HFF-Myc (cell line): ENCODE measurements at regions not wholly inside any gene's neighbourhood (a gene's known extent, or its start where the extent isn't known, plus 50 kb on each side); places are given as distances from the start of the nearest gene placed in this dataset.

Experiments used
- DNase-seq: peaks from one replicate; pipeline ENCODE4 v3.0.0-alpha.2; 2011; ENCODE audit warnings: low read depth; ENCODE audit errors: extremely low read depth
- H3K4me3 ChIP-seq: replicated peaks from 2 replicates; pipeline ENCODE4 v1.5.1; 2011; ENCODE audit warnings: low read depth, mild to moderate bottlenecking, control low read depth, low read length
- TF ChIP-seq, protein P1 (sequence below): IDR thresholded peaks from 2 replicates; pipeline ENCODE4 v1.5.1; 2012; ENCODE audit warnings: mild to moderate bottlenecking, low read depth, low read length, control low read depth; ENCODE audit errors: missing control alignments

DNA sequence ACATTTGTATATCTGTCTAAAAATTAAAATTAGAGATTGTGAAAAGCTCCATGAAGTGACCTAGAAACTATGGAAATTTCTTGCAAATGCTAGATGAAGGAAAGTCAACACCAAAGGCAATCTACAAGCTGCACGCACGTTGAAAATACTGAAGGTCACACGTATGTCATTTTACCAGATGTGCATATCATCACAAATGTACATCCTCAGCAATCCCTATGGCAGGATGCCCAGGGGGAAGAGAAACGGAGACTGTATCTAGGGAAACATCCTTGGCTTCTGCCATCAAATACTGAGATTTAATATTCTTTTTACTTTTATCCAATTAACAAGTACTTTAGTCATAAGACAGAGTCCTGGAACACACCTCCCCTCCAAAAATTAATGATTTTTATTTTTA lies 672.0 kb downstream of the RNF144B start:
- H3K4me3 ChIP-seq: no peak overlapping the region
- TF ChIP-seq, protein P1, sequence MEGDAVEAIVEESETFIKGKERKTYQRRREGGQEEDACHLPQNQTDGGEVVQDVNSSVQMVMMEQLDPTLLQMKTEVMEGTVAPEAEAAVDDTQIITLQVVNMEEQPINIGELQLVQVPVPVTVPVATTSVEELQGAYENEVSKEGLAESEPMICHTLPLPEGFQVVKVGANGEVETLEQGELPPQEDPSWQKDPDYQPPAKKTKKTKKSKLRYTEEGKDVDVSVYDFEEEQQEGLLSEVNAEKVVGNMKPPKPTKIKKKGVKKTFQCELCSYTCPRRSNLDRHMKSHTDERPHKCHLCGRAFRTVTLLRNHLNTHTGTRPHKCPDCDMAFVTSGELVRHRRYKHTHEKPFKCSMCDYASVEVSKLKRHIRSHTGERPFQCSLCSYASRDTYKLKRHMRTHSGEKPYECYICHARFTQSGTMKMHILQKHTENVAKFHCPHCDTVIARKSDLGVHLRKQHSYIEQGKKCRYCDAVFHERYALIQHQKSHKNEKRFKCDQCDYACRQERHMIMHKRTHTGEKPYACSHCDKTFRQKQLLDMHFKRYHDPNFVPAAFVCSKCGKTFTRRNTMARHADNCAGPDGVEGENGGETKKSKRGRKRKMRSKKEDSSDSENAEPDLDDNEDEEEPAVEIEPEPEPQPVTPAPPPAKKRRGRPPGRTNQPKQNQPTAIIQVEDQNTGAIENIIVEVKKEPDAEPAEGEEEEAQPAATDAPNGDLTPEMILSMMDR: no peak
- DNase-seq: no peak

DNA sequence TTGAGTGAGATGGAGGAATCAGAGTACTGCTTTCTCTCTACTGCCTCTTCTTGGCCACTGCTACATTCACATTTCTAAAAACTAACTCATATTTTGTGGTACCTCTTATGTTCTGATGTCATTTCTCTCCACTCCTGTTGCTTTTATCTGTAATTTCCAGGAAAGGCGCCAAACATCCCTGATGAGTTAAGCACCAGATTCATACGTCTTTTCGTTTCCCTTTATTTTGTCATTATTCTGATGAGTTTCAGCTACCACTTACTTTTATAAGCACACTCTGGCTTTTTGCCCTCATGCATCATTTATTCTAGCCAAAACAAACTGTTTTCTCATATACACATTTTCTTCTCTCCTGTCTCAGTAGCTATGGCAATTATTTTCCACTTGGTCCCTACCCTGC lies 680.0 kb downstream of the RNF144B start:
- H3K4me3 ChIP-seq: no peak overlapping the region
- TF ChIP-seq, protein P1: no peak
- DNase-seq: no peak

DNA sequence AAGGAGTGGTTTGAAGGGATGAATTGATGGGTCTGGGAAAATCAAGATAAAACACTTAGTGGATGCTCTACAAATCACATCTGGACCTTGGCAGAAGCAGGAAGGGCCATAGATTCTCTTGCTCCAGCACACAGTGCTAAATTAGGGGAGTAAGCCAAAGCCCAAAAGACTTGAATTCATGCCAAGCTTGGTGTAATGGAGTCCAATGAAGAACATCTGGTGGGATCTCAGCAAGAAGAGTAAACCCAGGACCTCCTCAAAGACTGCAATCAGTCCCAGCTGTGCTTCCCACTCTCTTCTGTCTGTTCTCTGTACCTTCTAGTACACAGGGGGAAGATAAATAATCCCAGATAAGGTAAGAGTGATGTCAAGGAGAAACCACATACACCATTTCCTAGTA lies 683.4 kb downstream of the RNF144B start:
- TF ChIP-seq, protein P1: no peak
- H3K4me3 ChIP-seq: no peak overlapping the region
- DNase-seq: no peak

DNA sequence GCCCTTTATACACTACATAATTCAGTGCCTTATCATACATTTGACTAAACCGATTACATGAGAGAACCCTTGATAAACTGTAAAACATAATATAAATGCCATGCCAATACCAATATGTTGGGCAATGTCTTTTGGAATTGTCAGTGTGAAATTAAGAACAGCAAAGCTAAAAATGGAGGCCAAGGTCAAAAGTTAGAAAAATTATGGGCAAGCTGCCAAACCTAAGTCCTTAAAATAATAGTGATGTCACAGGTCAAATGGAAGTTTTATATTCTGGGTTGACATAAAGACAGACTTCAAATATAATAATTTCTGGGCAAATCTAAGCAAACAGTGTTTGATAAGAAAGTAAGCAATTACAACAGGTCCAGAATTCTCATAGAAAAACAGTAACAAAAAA lies 696.7 kb downstream of the RNF144B start:
- TF ChIP-seq, protein P1: no peak
- no peak for DNase-seq
- H3K4me3 ChIP-seq: no peak overlapping the region

DNA sequence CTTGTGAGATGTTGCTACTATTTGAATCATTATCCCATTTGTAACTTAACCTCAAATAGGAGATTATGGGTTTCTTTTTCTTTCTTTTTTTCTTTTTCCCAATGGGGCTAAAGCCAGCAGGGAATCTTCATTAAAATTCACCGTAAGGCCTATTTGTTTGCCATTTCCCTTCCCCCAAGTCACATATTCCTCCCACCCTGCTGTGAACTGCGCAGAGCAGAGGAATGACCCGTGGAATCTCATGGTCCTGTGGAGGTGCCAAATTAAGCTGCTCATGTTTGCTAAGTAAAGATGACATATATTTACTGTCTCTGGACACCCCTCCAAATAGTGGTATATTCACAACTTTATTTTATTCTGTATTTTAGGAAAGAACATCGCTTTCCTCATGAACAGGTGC lies 699.3 kb downstream of the RNF144B start:
- DNase-seq: no peak
- TF ChIP-seq, protein P1: no peak

DNA sequence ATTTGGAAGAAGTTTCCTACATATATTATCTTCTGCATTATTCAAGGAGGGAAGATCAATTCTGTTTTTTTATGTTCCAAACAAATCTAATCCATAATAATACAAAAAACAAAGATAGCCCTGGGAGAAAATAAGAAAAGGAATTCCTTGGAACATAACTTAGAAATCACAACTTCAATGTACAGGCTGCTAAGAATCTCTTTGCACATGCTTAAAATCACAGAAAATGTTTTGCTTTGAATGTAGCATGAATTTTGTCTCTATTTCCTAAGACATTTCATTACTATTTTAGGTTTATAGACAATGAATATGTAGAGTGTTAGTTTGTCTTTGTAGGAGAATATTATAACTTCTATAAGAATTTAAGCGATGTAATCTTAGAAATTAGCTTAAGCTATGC lies 700.1 kb downstream of the RNF144B start:
- TF ChIP-seq, protein P1: no peak
- H3K4me3 ChIP-seq: no peak overlapping the region
- DNase-seq: no peak

More for the DNA sequence above, 699.3 kb downstream of the RNF144B start:
- H3K4me3 ChIP-seq: no peak overlapping the region

DNA sequence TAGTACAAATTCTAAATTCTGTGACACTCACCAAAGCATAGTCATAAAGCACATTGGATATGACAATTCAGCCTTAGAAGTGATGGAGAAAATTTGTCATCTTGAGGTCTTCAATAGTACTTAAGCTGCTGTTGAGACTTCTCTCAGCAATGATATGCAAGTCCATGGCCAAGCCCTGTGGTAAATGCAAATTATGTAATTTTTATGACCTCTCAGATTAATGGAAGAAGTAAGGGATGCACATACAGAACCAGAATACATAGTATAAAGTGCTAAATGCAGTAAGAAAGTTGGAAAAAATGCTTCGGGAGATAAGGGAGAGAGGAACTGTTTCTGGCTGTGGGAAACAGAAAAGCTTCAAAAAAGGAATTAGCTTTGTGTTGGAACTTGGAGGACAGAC lies 700.7 kb downstream of the RNF144B start:
- TF ChIP-seq, protein P1: no peak
- DNase-seq: no peak
- no peak overlapping the region for H3K4me3 ChIP-seq
